ENCODE measurements at regions not wholly inside any gene's neighbourhood (a gene's known extent, or its start where the extent isn't known, plus 50 kb on each side); places are given as distances from the start of the nearest gene placed in this dataset.

DNA sequence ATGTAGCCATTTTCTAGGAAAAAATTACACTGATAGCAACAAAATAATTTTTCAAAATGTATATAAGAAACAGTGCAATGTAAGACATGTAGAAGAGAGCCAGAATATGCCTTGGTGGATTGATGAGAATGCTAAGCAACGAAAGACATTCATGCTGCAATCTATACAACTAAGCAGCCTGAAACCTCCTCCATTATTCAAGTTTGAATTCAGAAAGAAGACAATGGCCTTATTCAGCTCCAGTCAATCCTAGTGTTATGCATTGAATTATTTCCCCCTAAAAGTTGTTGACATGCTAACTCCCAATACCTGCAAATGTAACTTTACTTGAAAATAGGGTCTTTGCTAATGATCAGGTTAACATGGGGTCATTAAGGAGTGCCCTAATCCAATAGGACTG, 73.5 kb downstream of the BTG1 start:
- H3K4me3 ChIP-seq (replicated peaks; ENCODE audit: low read depth, low read length), result no peak overlapping the region
- TF ChIP-seq CTCF (IDR thresholded peaks at IDR 0.05; ENCODE audit: low read depth, low read length, missing control alignments), result no peak
- DNase-seq (ENCODE audit: extremely low read depth, low read depth), result no peak

GRCh38 chr12:92070864-92071445, 74.7 kb downstream of the BTG1 start:
- DNase-seq (ENCODE audit: extremely low read depth, low read depth), result no peak
- no peak for TF ChIP-seq CTCF (IDR thresholded peaks at IDR 0.05; ENCODE audit: low read depth, low read length, missing control alignments)
- H3K4me3 ChIP-seq (replicated peaks; ENCODE audit: low read depth, low read length), result no peak overlapping the region

DNA sequence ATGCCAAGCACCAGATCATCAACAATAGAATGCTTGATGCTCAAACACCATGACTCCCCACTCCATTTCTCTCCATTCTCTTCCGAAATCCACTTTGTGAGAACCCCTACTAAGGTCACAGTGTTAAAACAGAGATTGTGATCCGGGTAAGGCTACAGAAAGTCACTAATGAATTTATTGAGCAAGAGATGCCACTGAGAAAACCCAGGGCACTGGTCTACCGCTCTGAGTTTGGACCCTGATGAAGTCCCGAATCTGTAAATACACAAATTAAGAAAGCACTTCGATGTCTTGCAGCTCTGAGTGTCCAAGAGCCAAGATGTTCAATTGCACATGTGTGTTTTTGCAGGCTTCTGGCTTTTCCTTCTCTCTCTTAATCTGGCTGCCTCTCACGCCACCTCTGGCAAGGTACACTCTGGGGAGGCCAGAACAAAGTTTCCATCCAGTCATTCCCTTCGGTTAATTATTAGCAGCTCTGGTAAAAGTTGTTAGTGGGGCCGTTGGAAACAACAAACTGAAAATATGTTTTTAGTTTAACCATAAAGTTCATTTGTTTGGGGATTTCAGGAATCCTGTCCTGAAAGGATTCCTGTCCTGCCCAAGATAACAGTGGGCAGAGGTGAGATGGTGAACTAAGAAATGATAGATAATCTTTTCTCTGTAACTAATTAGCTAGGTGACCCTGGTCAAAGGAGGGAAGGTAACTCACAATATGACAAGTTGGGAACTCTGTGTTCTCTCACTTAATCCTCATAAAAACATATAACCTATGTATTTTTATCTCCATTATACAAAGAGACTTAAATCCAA, 75.4 kb downstream of the BTG1 start:
- no peak overlapping the region for H3K4me3 ChIP-seq (replicated peaks; ENCODE audit: low read depth, low read length)
- DNase-seq (ENCODE audit: extremely low read depth, low read depth), result no peak
- no peak for TF ChIP-seq CTCF (IDR thresholded peaks at IDR 0.05; ENCODE audit: low read depth, low read length, missing control alignments)

DNA sequence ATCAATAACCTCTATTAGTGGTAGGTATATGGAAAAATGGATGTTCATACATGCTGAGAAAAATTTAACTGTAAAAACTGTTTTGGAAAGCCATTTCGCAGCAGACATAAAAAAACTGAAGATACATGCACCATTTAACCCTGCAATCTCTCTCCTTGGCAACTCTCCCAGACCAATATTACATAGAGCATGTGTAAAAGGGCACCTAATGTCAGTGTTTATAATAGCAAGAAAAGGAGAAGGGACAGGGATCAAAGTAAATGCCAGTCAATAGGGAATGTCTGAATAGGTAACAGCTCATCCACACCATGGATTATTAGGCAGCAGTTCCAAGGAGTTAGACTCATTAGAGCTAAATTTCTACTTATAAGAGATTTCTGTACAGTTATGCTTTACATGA, 77.2 kb downstream of the BTG1 start:
- no peak for TF ChIP-seq CTCF (IDR thresholded peaks at IDR 0.05; ENCODE audit: low read depth, low read length, missing control alignments)
- no peak for DNase-seq (ENCODE audit: extremely low read depth, low read depth)
- no peak overlapping the region for H3K4me3 ChIP-seq (replicated peaks; ENCODE audit: low read depth, low read length)

GRCh38 chr12:92065639-92066038, 80.0 kb downstream of the BTG1 start:
- H3K4me3 ChIP-seq (replicated peaks; ENCODE audit: low read depth, low read length), result no peak overlapping the region
- no peak for TF ChIP-seq CTCF (IDR thresholded peaks at IDR 0.05; ENCODE audit: low read depth, low read length, missing control alignments)
- DNase-seq (ENCODE audit: extremely low read depth, low read depth), result no peak

- TF ChIP-seq CTCF (IDR thresholded peaks at IDR 0.05; ENCODE audit: low read depth, low read length, missing control alignments), result no peak
- no peak for DNase-seq (ENCODE audit: extremely low read depth, low read depth)
- H3K4me3 ChIP-seq (replicated peaks; ENCODE audit: low read depth, low read length), result no peak overlapping the region
Observed at GRCh38 chr12:92065018-92065499, 80.6 kb downstream of the BTG1 start.

All from HFF-Myc (cell line).